ENCODE measurements at regions not wholly inside any gene's neighbourhood (a gene's known extent, or its start where the extent isn't known, plus 50 kb on each side); places are given as distances from the start of the nearest gene placed in this dataset.

DNA sequence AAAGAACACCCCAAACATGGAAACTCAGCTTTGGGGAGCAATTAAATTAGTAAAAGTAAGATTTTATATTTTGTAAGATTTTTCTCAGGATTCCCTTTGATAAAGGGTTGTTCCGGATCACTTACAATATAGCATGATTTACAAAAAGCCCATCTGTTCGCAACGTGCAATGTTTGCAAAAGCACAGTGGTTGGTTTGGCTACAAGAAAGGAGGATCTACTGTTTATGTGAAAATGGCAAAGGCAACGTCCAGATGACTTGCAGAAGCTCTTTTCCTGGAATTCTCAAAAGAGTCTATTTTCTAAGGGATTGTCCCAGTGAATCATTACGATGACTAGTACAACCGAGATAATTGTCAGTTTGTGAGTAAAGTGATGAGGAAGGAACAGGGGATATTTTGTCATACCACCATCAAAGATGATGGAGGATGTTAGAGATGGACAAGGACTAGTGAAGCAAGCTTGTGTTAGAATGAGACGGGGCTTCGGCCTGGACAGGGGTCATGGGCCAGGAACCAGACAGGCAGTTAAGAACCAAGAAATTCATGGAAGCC is 71.6 kb downstream of the CRYGS start:
- no peak for FAIRE-seq
- no peak overlapping the region for H2AFZ ChIP-seq (ENCODE audit: low read depth, low read length)
- ChIA-PET CTCF (no interaction called here), POLR2A (no interaction called here)
- no peak for DNase-seq (ENCODE audit: low read depth, low spot score)
- H3K27me3 ChIP-seq (ENCODE audit: control insufficient read depth in 2 of 2, insufficient read depth in 2 of 2, low read length in 2 of 2), result no peaks in the 10 kb centered on the region
- no peak overlapping the region for H3K4me2 ChIP-seq (ENCODE audit: insufficient read depth, low read length)
- TF ChIP-seq POLR2AphosphoS5 (IDR thresholded peaks at IDR 0.05; ENCODE audit: insufficient read depth, low read depth, low read length), result no peak
- TF ChIP-seq, protein P1, sequence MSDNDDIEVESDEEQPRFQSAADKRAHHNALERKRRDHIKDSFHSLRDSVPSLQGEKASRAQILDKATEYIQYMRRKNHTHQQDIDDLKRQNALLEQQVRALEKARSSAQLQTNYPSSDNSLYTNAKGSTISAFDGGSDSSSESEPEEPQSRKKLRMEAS (IDR thresholded peaks at IDR 0.05; ENCODE audit: insufficient read depth, insufficient read length), result no peak
- TF ChIP-seq FOS (IDR thresholded peaks at IDR 0.05; ENCODE audit: borderline replicate concordance, insufficient read depth, low read length), result no peak
- no peak for TF ChIP-seq JUN (IDR thresholded peaks at IDR 0.05; ENCODE audit: borderline replicate concordance, insufficient read depth, insufficient read length, low read depth)
- TF ChIP-seq POLR2A (IDR thresholded peaks at IDR 0.05; ENCODE audit: low read depth, low read length), result no peak
- no peak for TF ChIP-seq EZH2 (IDR thresholded peaks at IDR 0.05; ENCODE audit: borderline replicate concordance, low read depth, low read length, severe bottlenecking)
- TF ChIP-seq, protein P2, sequence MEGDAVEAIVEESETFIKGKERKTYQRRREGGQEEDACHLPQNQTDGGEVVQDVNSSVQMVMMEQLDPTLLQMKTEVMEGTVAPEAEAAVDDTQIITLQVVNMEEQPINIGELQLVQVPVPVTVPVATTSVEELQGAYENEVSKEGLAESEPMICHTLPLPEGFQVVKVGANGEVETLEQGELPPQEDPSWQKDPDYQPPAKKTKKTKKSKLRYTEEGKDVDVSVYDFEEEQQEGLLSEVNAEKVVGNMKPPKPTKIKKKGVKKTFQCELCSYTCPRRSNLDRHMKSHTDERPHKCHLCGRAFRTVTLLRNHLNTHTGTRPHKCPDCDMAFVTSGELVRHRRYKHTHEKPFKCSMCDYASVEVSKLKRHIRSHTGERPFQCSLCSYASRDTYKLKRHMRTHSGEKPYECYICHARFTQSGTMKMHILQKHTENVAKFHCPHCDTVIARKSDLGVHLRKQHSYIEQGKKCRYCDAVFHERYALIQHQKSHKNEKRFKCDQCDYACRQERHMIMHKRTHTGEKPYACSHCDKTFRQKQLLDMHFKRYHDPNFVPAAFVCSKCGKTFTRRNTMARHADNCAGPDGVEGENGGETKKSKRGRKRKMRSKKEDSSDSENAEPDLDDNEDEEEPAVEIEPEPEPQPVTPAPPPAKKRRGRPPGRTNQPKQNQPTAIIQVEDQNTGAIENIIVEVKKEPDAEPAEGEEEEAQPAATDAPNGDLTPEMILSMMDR (IDR thresholded peaks at IDR 0.05; ENCODE audit: extremely low read depth in 1 of 2, insufficient read depth in 1 of 2, low read depth in 1 of 2, low read length in 2 of 2), result no peak
- TF ChIP-seq MYC (IDR thresholded peaks at IDR 0.05; ENCODE audit: low read depth, low read length), result no peak
- no peak for TF ChIP-seq GATA2 (IDR thresholded peaks at IDR 0.05; ENCODE audit: insufficient read depth, insufficient read length, low read depth, low read length)
- intact Hi-C loops (cut with micrococcal nuclease) (no loop called here), dilution Hi-C loops (cut with MboI; ENCODE audit: extremely low pct_ligation_motif_present, low sequenced_read_pairs) (no loop called here)
- H3K4me3 ChIP-seq (replicated peaks in 1 of 3; ENCODE audit: insufficient read depth in 1 of 3, low read depth in 1 of 3, low read length in 3 of 3), result no peak overlapping the region
- no peaks in the 10 kb centered on the region for H4K20me1 ChIP-seq (replicated peaks; ENCODE audit: control insufficient read depth, extremely low read depth, insufficient read depth, low read length)
- no peak overlapping the region for H3K9ac ChIP-seq (replicated peaks; ENCODE audit: extremely low read depth, insufficient read depth, low read length)
- BruUV-seq (replicated peaks), result no TSS peak
- H3K4me1 ChIP-seq (ENCODE audit: control insufficient read depth, extremely low read depth, insufficient read depth, low read length), result no peaks in the 10 kb centered on the region
- no peaks in the 10 kb centered on the region for H3K9me3 ChIP-seq (replicated peaks; ENCODE audit: control insufficient read depth, insufficient read depth, low read length)
- no peaks in the 10 kb centered on the region for H3K9me1 ChIP-seq (replicated peaks; ENCODE audit: control insufficient read depth, extremely low read depth, insufficient read depth, low read length)
- no peaks in the 10 kb centered on the region for H3K36me3 ChIP-seq (ENCODE audit: control insufficient read depth in 2 of 2, extremely low read depth in 1 of 2, insufficient read depth in 2 of 2, low read length in 2 of 2)
- H3K27ac ChIP-seq (ENCODE audit: insufficient read depth, low read depth, low read length), result no peak overlapping the region
- no peaks in the 10 kb centered on the region for H3K79me2 ChIP-seq (ENCODE audit: control insufficient read depth, insufficient read depth, low read length)
